Sigmoid colon (tissue), 6 donors: ENCODE measurements at regions not wholly inside any gene's neighbourhood (a gene's known extent, or its start where the extent isn't known, plus 50 kb on each side); places are given as distances from the start of the nearest gene placed in this dataset.

Experiments used
- DNase-seq: peaks from one replicate; pipeline ENCODE4 v3.0.0-alpha.2; 2019
- H3K27ac ChIP-seq, 4 donors: fragments of 200-600 bp; sonication (generic); one replicate each; pipeline ENCODE4 v1.5.1; 2016 to 2019; ENCODE audit warnings: mild to moderate bottlenecking in 1 of 4
- H3K27me3 ChIP-seq, 3 donors: fragments of 200-600 bp; sonication (generic); one replicate each; pipeline ENCODE4 v1.5.1; 2019; ENCODE audit warnings: mild to moderate bottlenecking in 1 of 3
- H3K36me3 ChIP-seq, 4 donors: fragments of 200-600 bp; sonication (generic); one replicate each; pipeline ENCODE4 v1.5.1; 2016 to 2019
- H3K4me1 ChIP-seq, 4 donors: fragments of 200-600 bp; sonication (generic); one replicate each; pipeline ENCODE4 v1.5.1; 2017 to 2019
- H3K4me3 ChIP-seq, 4 donors: fragments of 200-600 bp; sonication (generic); one replicate each; pipeline ENCODE4 v1.5.1; 2017 to 2019; ENCODE audit warnings: mild to moderate bottlenecking in 2 of 4, moderate library complexity in 1 of 4
- H3K9me3 ChIP-seq, 4 donors: fragments of 200-600 bp in 3 of 4; sonication (generic) in 3 of 4; one replicate each; pipeline versions ENCODE4 v1.5.1 to v1.6.1; 2013 to 2019
- CTCF ChIP-seq, 4 experiments: fragments of 450-650 bp in 3 of 4; fragments of 200-600 bp in 1 of 4; IDR thresholded peaks; one replicate each; pipeline ENCODE4 v1.5.1; 2016 to 2019; ENCODE audit warnings: antibody characterized with exemption in 4 of 4, mild to moderate bottlenecking in 3 of 4, moderate library complexity in 2 of 4
- EP300 ChIP-seq, 4 donors: sonication (generic); formaldehyde crosslinking; IDR thresholded peaks; one replicate each; pipeline ENCODE4 v1.6.1; 2017; ENCODE audit warnings: antibody characterized with exemption in 4 of 4
- POLR2A ChIP-seq, 2 donors: fragments of 450-650 bp; IDR thresholded peaks; one replicate each; pipeline ENCODE4 v1.6.1; 2016; ENCODE audit warnings: antibody characterized with exemption in 2 of 2, mild to moderate bottlenecking in 2 of 2, moderate library complexity in 2 of 2
- POLR2AphosphoS5 ChIP-seq, 4 donors: sonication (generic); formaldehyde crosslinking; IDR thresholded peaks; one replicate each; pipeline ENCODE4 v1.6.1; 2017; ENCODE audit warnings: antibody characterized with exemption in 4 of 4
- WGBS, 2 donors: extraction: QIAGEN DNeasy Blood & Tissue Kit; methylation state at CpG; one replicate each; pipeline ENCODE4 v1.1.7; 2013; 5-methylcytosine and 5-hydroxymethylcytosine counted together
- intact Hi-C: fragments of 100-400 bp; cut with DNase I; formaldehyde crosslinking; loops from one replicate; pipeline ENCODE4 v1.15.1; 2023
- donor health status: healthy with polysubstance abuse.
- donor health status: healthy.

- intact Hi-C loops = no loop called here
- no peak for DNase-seq
- no peak overlapping the region for H3K4me3 ChIP-seq
- WGBS, 2 donors = 78 to 91% methylated on average over 4 of the region's 4 CpGs
- H3K4me1 ChIP-seq = no peaks in the 10 kb centered on the region
- TF ChIP-seq CTCF (IDR thresholded peaks at IDR 0.05) (no peak), POLR2A (IDR thresholded peaks at IDR 0.05) (no peak), POLR2AphosphoS5 (IDR thresholded peaks at IDR 0.05) (no peak), EP300 (IDR thresholded peaks at IDR 0.05) (no peak)
- H3K36me3 ChIP-seq = no peaks in the 10 kb centered on the region
- no peaks in the 10 kb centered on the region for H3K9me3 ChIP-seq
- H3K27me3 ChIP-seq = no peaks in the 10 kb centered on the region
- no peak overlapping the region for H3K27ac ChIP-seq
Observed at GRCh38 chr12:25717552-25717951, 164.5 kb upstream of the LMNTD1 start.

GRCh38 chr12:25718081-25718731 lies 165.1 kb upstream of the LMNTD1 start:
- intact Hi-C loops = no loop called here
- Histone ChIP-seq H3K4me3 (no peak overlapping the region), H3K27ac (no peak overlapping the region), H3K27me3 (no peaks in the 10 kb centered on the region), H3K36me3 (no peaks in the 10 kb centered on the region), H3K9me3 (no peaks in the 10 kb centered on the region), H3K4me1 (peaks cover 0 to 5% (median under 1%) of the 10 kb centered on the region in 4 donors)
- DNase-seq = no peak
- 46 to 74% methylated on average over 2 of the region's 2 CpGs for WGBS, 2 donors
- TF ChIP-seq CTCF (IDR thresholded peaks at IDR 0.05) (no peak), POLR2A (IDR thresholded peaks at IDR 0.05) (no peak), EP300 (IDR thresholded peaks at IDR 0.05) (no peak), POLR2AphosphoS5 (IDR thresholded peaks at IDR 0.05) (no peak)

GRCh38 chr12:25719505-25719904 lies 166.4 kb upstream of the LMNTD1 start:
- H3K27me3 ChIP-seq = no peaks in the 10 kb centered on the region
- intact Hi-C loops = no loop called here
- no peak for TF ChIP-seq CTCF (IDR thresholded peaks at IDR 0.05)
- TF ChIP-seq EP300 (IDR thresholded peaks at IDR 0.05) = no peak
- no peak for TF ChIP-seq POLR2A (IDR thresholded peaks at IDR 0.05)
- TF ChIP-seq POLR2AphosphoS5 (IDR thresholded peaks at IDR 0.05) = no peak
- no peaks in the 10 kb centered on the region for H3K9me3 ChIP-seq
- H3K36me3 ChIP-seq = no peaks in the 10 kb centered on the region
- no peak overlapping the region for H3K27ac ChIP-seq
- DNase-seq = no peak
- no peak overlapping the region for H3K4me3 ChIP-seq
- WGBS, 2 donors = 82 to 86% methylated on average over 4 of the region's 4 CpGs
- H3K4me1 ChIP-seq = peaks cover 0 to 13% (median 9%) of the 10 kb centered on the region in 4 donors

GRCh38 chr12:25723336-25723735 lies 170.3 kb upstream of the LMNTD1 start:
- H3K9me3 ChIP-seq = no peaks in the 10 kb centered on the region
- intact Hi-C loops = no loop called here
- WGBS, 2 donors = 81 to 91% methylated on average over 1 of the region's 1 CpG
- peak overlapping the region in 1 of 4 donors; percentile 19 for H3K27ac ChIP-seq
- TF ChIP-seq EP300 (IDR thresholded peaks at IDR 0.05) (no peak), POLR2AphosphoS5 (IDR thresholded peaks at IDR 0.05) (no peak), CTCF (IDR thresholded peaks at IDR 0.05) (no peak), POLR2A (IDR thresholded peaks at IDR 0.05) (no peak)
- peaks cover 0 to 19% (median 12%) of the 10 kb centered on the region in 4 donors for H3K4me1 ChIP-seq
- no peaks in the 10 kb centered on the region for H3K27me3 ChIP-seq
- DNase-seq = no peak
- no peaks in the 10 kb centered on the region for H3K36me3 ChIP-seq
- no peak overlapping the region for H3K4me3 ChIP-seq
